C4-2B (cell line): ENCODE measurements at regions not wholly inside any gene's neighbourhood (a gene's known extent, or its start where the extent isn't known, plus 50 kb on each side); places are given as distances from the start of the nearest gene placed in this dataset.

ENCODE experiments used
- CTCF ChIP-seq: fragments of 450-650 bp; conservative IDR thresholded peaks from 2 replicates; pipeline ENCODE4 v1.5.1; 2017; ENCODE audit warnings: mild to moderate bottlenecking
- ZFX ChIP-seq: fragments of 450-650 bp; IDR thresholded peaks from 2 replicates; pipeline ENCODE4 v1.6.1; 2017

GRCh38 chr4:187608001-187608421 lies 387.6 kb upstream of the ZFP42 start:
- TF ChIP-seq CTCF (no peak), ZFX (no peak)
